SK-N-SH treated with all-trans-retinoic acid at 6 μM for 48 hours (cell line): ENCODE measurements at regions not wholly inside any gene's neighbourhood (a gene's known extent, or its start where the extent isn't known, plus 50 kb on each side); places are given as distances from the start of the nearest gene placed in this dataset.

Experiments used
- ARNTL ChIP-seq: fragments of 450-650 bp; formaldehyde crosslinking; IDR thresholded peaks from 2 replicates; pipeline ENCODE4 v1.5.0; 2020; ENCODE audit warnings: low read depth, mild to moderate bottlenecking, moderate library complexity, borderline replicate concordance
- CREB5 ChIP-seq: fragments of 250-450 bp; sonication (Bioruptor Pico); IDR thresholded peaks from 2 replicates; pipeline ENCODE4 v1.5.1; 2020; ENCODE audit warnings: low read depth, mild to moderate bottlenecking, moderate library complexity
- ISL1 ChIP-seq: fragments of 250-450 bp; sonication (Bioruptor Pico); IDR thresholded peaks from 2 replicates; pipeline ENCODE4 v2.1.2; 2022; ENCODE audit warnings: mild to moderate bottlenecking, moderate library complexity
- OSR1 ChIP-seq: fragments of 250-450 bp; sonication (Bioruptor Pico); IDR thresholded peaks from 2 replicates; pipeline ENCODE4 v1.8.0; 2022; ENCODE audit warnings: moderate library complexity, mild to moderate bottlenecking, inconsistent platforms
- PPARA ChIP-seq: fragments of 250-450 bp; sonication (Bioruptor Pico); IDR thresholded peaks from 2 replicates; pipeline ENCODE4 v1.5.0; 2020; ENCODE audit warnings: mild to moderate bottlenecking, borderline replicate concordance
- RARB ChIP-seq: fragments of 250-450 bp; sonication (Bioruptor Pico); IDR thresholded peaks from 2 replicates; pipeline ENCODE4 v1.8.0; 2021; ENCODE audit warnings: mild to moderate bottlenecking, moderate library complexity
- SNAI2 ChIP-seq: fragments of 250-450 bp; sonication (Bioruptor Pico); IDR thresholded peaks from 2 replicates; pipeline ENCODE4 v1.5.0; 2020; ENCODE audit warnings: mild to moderate bottlenecking, moderate library complexity
- TCF4 ChIP-seq: fragments of 250-450 bp; sonication (Bioruptor Pico); IDR thresholded peaks from 2 replicates; pipeline ENCODE4 v1.8.0; 2021; ENCODE audit warnings: mild to moderate bottlenecking, moderate library complexity, borderline replicate concordance
- TSHZ2 ChIP-seq: fragments of 250-450 bp; sonication (Bioruptor Pico); IDR thresholded peaks from 2 replicates; pipeline ENCODE4 v1.5.0; 2020; ENCODE audit warnings: mild to moderate bottlenecking, moderate library complexity
- ZC3H10 ChIP-seq: fragments of 250-450 bp; sonication (Bioruptor Pico); IDR thresholded peaks from 2 replicates; pipeline ENCODE4 v1.5.1; 2021; ENCODE audit warnings: mild to moderate bottlenecking, moderate library complexity
- ZFP3 ChIP-seq: fragments of 250-450 bp; sonication (Bioruptor Pico); IDR thresholded peaks from 2 replicates; pipeline ENCODE4 v1.5.0; 2020; ENCODE audit warnings: mild to moderate bottlenecking, moderate library complexity
- TF ChIP-seq, protein P1 (sequence below): fragments of 250-450 bp; sonication (Bioruptor Pico); IDR thresholded peaks from 2 replicates; pipeline ENCODE4 v1.5.1; 2021; ENCODE audit warnings: mild to moderate bottlenecking, moderate library complexity

DNA sequence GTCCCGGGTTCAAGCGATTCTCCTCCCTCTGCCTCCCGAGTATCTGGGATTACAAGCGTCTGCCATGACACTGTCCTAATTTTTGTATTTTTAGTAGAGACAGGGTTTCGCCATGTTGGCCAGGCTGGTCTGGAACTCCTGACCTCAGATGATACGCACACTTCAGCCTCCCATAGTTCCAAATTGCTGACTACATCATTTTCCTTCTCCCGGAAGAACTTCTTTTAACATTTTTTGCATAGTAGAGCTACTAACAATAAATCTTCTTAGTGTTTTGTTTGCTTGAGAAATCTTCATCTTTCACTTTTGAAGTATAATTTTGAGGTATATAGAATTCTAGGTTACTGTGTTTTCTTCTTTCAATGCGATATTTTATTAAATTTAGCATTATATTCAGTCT lies 1415.1 kb upstream of the RAG2 start:
- TF ChIP-seq ZC3H10 (CRISPR knock-in tag): no peak
- TF ChIP-seq, protein P1, sequence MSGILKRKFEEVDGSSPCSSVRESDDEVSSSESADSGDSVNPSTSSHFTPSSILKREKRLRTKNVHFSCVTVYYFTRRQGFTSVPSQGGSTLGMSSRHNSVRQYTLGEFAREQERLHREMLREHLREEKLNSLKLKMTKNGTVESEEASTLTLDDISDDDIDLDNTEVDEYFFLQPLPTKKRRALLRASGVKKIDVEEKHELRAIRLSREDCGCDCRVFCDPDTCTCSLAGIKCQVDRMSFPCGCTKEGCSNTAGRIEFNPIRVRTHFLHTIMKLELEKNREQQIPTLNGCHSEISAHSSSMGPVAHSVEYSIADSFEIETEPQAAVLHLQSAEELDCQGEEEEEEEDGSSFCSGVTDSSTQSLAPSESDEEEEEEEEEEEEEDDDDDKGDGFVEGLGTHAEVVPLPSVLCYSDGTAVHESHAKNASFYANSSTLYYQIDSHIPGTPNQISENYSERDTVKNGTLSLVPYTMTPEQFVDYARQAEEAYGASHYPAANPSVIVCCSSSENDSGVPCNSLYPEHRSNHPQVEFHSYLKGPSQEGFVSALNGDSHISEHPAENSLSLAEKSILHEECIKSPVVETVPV (CRISPR knock-in tag): no peak
- no peak for TF ChIP-seq OSR1 (CRISPR knock-in tag)
- TF ChIP-seq TCF4 (CRISPR knock-in tag): no peak
- TF ChIP-seq ARNTL (CRISPR knock-in tag): no peak
- TF ChIP-seq CREB5 (CRISPR knock-in tag): no peak
- no peak for TF ChIP-seq SNAI2 (CRISPR knock-in tag)
- TF ChIP-seq ISL1 (CRISPR knock-in tag): no peak
- TF ChIP-seq ZFP3 (CRISPR knock-in tag): no peak
- TF ChIP-seq RARB (CRISPR knock-in tag): no peak
- no peak for TF ChIP-seq PPARA
- TF ChIP-seq TSHZ2: no peak
